ENCODE measurements at regions not wholly inside any gene's neighbourhood (a gene's known extent, or its start where the extent isn't known, plus 50 kb on each side); places are given as distances from the start of the nearest gene placed in this dataset.

DNA sequence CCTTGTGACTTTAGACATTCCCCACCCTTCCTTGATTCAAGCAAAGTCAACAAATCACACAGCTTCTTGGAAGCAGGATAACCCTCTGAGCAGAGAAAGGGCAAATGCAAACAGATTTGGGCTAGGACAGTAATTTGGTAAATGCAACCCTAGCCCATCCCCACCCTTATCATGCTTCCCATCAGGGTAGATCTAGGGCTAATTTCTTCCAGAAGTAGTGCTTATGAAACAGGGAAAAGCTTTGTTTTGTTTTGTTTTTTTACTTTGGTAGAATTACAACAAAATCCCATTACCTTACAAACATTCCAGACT lies 525.1 kb upstream of the NOX3 start:
- DNase-seq (ENCODE audit: low read depth): no peak

DNA sequence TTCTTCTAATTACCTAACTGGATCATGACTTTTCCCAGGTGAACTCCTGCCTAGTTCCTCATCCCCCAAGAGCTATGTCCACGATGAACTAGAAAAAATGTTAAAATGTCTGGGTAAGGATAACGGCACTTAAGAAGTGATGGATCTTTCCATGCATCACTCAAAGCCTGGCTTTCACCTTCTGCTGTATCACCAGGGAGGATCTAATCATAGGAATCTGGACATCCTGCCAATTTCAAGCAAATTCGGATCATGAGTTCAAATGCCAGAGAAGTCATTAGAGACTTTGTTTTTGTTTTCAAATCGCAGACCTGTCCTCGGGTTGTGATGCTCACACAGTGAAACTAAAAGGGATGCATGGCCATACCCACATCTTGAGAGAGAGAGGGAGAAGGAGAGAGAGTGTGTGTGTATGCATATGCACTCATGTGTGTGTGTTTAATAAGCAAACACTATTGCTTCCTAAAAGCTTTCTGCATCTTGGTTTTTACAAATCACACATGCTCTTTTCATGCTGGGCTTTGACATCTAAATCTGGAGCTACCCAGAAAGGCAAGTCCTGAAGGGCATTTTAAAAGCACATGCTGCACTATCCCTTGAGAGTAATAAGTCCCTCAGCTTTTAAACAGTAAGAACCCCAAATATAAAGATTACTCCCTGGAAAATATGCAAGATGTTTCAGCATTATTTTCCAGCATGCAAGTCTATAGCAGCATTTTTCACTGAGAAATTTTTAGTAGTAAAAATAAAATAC lies 524.6 kb upstream of the NOX3 start:
- no peak for DNase-seq (ENCODE audit: low read depth)

DNA sequence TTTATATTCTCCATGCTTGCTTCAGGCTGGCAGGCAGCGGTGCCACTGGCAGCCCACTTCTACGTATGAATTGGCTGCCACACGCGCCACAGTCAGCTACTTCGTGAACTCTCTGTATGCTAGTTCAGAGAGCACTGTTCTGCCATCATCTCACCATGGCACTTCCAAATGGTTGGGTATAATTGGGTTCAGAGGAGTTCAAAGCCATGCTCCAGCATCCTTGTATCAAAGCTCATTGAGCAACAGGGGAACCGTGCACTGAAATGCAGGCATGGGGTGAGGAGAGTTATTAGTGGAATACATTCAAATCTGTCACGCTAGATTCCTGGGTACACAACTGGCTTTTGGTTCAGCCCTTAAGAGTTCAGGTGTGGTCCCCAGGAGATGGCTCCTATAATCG lies 519.9 kb upstream of the NOX3 start:
- no peak for DNase-seq (ENCODE audit: low read depth)

DNA sequence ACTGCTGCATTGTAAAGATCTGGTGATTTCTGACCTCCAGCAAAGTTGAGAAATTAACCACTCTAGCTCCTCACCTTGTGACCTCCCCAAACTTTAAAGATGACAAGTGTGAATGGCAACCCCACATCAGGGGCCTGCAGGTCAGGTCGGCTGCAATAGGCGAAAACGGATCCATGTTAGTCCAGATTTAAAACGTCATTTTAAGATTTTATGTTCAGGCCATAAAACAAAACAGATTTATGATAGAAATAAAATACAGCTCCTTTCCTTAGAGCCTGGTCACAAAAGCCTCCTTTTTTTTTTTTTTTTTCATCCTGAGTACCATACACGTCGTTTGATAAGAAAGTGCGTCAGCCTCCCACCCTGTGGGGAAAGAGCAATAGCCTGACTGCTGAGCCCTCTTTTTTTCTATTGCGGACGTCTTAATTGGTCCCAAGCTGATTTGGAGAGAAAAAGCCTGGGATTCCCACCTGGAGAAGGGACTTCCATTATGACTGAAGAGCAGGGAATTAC lies 519.2 kb upstream of the NOX3 start:
- no peak for DNase-seq (ENCODE audit: low read depth)

DNA sequence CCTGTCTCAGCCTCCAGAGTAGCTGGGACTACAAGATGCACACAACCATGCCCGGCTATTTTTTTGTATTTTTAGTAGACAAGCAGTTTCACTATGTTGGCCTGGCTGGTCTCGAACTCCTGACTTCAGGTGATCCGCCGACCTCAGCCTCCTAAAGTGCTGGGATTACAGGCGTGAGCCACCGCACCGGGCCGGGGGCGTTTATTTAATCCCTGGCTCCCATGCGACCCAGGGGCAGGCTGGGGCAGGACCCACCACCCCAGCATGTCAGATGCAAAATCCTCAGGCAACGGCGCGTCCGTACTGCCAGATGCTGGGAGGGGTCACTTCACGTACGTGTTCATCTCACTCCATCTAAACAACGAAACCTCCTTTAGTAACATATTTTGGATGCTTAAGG lies 518.7 kb upstream of the NOX3 start:
- DNase-seq (ENCODE audit: low read depth): no peak

DNA sequence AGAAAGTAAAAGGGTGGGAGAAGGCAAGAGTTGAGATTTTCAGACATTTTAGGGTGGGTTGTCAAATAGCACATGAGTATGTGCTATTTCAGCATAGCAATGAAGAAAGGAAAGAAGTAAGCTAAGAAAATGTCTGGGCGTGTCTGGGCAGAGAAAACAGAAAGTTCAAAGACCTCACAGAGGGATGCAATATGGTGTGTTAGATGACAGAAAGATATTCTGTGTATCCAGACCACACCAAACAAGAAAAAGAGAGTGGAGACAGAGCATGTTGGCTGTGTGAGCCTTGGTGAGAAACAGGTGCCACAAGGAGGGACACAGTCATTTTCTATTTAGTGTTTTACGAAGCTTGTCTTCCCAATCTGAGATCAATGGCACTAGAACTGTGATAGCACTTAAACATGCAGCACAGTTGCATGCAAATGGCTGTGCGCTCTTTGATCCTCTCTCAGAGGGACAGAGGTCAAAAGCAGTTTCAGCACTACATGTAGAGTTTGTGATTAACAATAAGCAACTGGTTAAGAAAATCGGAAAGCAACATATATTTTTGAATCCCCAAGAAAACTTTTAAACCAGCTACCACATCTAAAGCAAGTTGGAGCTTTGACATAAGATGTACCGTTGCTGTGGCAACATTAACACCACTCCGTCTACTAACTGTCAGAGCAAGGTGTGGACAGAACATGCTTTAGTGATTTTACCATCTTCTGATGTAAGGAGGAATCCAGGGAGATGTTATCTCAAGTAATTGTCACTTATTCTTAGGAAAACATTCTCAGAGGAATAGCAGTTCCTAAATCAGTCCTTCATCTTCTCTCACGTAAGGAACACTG lies 515.5 kb upstream of the NOX3 start:
- DNase-seq (ENCODE audit: low read depth): no peak

DNA sequence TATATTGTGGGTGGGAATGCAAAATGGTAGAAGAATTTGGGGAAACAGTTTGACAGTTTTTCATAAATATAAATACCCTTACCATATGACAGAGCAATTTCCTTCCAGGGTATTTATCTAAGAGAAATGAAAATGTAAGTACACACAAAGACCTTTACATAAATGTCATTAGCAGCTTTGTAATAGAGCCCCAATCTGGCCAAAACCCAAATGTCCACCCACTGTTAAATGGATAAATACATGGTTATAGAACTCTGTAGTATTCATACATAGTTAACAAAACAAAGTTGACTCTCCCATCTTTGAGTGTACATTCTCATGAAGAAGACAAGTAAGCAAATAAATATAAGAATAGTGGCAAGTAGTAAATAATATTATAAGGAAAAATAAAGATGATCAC lies 514.8 kb upstream of the NOX3 start:
- no peak for DNase-seq (ENCODE audit: low read depth)

DNA sequence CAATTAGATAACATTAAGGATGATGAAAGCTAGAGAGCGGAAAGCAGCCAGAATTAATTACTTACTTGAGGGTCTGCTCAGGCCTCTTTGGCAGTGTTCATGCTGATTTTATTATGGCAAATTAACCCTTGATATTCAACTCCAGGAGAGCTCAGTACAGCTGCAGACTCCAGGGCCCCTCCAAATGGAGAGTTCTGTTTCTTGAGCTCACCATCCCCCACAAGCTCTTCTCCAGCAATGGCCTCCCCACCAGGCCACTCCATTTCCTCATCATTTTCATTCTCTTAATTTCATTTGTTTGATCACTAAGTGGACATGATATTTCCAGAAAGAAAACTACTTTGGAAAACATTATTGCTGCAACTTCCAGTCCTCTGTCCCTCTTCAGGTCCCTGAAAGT lies 513.3 kb upstream of the NOX3 start:
- DNase-seq (ENCODE audit: low read depth): no peak

DNA sequence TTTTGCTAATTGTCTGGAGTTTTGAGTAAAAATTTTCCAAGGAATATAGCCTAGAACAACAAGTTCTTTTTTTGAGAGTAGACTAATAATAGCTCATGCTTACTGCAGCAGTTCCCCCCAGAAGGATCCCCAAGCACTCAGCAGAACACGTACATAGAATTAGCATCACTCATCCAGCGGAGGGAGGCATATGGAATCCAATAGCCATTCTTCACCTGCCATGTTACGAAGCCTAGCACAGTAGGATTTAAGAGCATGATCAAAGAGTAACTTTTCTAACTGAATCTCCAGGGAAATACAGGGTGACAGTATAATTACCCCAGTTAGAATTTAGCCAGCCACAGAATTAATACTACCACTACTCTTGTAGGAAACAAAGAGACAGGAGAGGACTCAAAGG lies 511.7 kb upstream of the NOX3 start:
- no peak for DNase-seq (ENCODE audit: low read depth)

DNA sequence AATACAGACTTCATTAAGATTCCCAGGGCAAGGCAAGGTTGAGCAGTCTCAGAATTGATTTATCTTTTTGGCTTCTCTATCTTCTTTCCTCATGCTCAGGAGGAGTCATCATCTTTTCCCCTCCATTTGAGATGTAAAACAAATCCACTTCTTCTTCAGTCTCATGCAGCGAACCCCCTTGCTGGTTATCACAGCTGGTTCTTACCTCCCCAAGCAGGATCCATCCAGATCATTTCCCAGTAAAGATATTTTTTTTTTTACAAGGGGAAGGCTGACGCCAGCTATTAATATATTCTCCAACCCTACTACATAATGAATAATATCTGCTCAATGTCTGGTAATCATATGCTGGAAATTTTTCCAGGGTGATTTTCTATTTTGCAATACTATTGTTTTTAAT lies 508.9 kb upstream of the NOX3 start:
- DNase-seq (ENCODE audit: low read depth): no peak

DNA sequence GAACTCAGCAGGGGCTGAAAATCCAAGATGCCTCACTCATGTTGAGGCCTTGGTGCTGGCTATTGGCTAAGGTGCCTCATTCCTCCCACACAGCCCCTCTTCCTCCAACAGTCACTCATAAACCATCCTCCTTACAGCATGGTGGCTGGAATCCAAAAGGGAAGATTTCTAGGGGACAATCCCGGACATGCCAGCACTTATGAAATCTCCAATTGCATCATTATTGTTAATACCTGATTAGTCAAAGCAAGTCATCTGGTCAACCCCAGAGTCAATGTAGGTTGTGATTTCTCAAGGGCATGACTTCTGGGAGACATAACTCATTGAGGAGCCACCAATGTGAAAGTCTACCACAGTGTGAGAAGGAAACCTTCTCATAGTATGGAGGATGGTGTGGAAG lies 506.6 kb upstream of the NOX3 start:
- no peak for DNase-seq (ENCODE audit: low read depth)

DNA sequence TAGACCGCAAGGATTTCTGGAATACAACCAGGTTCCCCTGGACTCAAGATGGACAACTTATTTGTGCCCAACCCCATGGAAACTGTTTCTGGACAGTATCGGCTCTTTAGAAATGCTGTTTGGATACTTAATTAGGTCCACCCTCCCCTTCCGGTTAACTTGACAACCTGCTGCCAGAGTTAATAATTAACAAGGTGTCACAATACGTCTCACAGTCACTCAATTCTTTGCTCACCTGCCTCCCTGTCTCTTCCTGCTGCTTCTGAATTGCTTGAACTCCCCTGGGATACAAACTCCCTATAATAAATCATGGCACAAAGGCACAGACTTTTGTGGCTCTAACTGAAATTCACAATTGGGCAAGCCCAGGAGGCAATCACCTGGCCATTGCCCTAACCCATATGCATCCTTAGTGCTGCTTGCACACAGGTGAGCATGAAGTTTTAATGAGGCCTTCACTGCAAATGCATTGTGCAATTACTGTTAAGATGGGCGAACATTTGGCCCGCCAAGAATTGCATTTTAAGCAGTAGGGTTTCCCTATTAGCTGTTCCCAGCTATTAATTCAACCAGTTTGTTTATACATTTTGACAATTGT lies 504.4 kb upstream of the NOX3 start:
- no peak for DNase-seq (ENCODE audit: low read depth)

DNA sequence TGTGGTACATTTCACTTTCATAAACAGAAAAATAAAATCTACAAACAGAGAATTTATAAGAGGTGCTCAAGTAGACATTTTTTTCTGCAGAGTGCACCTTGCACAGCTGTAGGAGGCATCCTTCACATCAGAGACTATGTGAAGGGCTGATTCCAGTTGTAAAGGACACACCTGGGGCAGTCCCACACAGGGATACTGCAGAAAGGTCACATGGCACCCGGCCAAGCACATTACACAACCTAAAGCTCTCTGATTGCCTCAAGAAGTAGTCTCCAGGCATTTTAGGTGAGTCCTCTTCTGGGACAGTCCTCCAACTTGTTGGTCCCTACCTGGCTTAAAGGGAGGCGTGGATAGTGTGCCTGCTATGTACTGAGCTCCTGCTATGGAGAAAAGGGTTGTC lies 502.9 kb upstream of the NOX3 start:
- DNase-seq (ENCODE audit: low read depth): no peak

DNA sequence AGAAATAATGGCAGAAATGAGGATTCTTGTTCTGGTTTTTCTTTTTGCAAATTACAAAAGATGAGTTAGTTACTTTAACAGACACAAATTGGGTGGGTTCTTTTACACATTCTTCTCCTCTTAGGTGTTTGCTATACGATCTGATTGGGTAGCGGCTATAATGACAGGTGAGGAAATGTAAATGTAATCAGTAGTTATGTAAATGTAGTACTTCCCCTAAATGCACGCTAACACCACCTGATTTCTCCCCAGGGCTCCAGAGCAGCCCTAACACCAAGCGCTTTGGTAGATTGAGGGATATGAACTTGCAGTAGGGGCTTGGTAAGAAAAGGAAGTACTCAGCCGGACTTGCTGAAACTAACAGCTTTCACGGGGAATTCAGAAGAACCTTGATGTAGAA lies 499.4 kb upstream of the NOX3 start:
- DNase-seq (ENCODE audit: low read depth): no peak

DNA sequence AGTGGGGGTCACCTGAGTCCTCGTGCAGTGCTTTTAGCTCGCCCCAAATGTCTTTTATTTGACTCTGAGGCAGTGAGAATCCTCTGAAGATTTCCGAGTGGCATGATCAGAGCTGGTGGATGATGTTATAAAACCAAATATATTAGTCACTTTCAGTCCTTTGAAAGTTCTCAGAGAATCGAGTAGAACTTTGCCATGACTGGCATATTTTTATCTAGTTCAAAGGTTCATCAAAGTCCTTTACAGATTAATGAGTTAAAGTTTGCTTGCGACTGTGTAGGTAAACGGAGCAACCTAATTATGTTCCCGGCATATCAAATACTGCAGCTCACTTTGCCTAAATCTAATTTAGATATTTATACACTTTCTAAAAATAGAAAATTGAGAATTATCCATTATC lies 498.5 kb upstream of the NOX3 start:
- DNase-seq (ENCODE audit: low read depth): no peak

DNA sequence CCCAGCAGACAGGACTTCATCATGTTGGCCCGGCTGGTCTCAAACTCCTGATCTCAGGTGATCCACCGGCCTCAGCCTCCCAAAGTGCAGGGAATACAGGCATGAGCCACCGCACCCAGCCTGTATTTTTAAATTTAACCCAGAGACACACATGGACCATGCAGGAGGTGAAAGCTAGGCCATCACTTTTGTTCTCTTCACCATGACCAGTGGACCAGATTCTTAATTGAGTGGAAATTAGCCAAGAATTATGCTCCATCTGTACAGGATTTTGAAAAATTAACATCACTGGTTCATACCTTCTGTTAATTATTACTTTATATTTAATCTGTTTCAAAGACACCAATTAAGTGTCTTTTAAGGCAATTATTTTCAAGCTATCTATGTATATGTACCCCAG lies 493.6 kb upstream of the NOX3 start:
- no peak for DNase-seq (ENCODE audit: low read depth)

DNA sequence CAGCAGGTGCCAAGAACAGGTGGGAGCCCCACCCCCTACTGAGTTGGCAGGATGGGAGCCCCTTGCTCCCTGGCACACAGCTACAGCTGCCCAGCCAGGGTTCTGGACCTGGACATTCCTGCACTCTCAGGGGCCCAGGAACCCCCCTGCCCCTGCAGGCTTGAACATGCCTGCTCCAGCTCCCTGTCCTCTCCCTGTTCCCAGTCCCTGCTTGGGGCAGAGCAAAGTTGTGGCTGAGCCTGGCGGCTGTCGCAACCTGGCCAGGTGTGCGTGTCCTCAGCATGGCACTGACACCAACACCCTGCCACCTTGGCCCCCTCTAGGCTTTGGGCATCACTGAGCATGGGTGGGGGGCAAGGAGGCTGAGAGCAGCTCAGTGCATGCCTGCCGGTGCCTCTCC lies 491.2 kb upstream of the NOX3 start:
- DNase-seq (ENCODE audit: low read depth): no peak

DNA sequence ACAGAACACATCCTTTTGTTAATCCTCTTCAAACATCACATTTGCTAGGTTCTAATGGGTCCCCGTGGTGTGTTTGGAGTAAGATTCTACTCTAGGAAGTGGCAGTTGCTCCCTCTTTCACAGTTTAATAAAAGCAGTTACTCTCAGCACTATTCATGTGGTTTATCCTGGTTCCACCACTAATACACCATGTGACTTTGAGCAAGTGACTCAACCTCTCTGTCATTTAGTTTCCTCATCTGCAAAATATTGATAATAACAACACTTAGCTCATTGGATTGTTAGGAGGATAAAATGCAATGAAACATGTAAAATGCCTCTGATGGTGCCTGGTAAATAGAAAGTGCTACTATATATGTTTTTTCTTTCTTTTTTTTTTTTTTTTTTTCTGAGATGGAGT lies 488.0 kb upstream of the NOX3 start:
- DNase-seq (ENCODE audit: low read depth): no peak

DNA sequence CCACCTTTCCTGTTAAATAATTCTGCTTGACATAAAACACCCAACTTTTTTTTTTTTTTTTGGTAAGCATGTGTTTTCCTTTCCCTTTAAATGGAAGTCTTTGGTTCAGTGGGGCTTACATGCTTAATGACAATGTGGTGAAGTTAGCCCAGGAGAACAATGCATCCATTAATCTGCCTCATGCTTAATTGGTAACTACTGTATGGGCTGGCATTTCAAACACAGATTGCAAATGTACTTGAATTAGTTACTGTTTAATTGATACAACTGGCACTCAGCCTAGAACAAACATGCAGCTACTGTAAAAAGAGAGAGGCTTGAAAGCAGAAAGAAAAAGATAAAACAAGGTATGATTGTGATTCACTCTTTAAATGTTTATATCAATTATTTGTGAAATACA lies 483.6 kb upstream of the NOX3 start:
- DNase-seq (ENCODE audit: low read depth): no peak

DNA sequence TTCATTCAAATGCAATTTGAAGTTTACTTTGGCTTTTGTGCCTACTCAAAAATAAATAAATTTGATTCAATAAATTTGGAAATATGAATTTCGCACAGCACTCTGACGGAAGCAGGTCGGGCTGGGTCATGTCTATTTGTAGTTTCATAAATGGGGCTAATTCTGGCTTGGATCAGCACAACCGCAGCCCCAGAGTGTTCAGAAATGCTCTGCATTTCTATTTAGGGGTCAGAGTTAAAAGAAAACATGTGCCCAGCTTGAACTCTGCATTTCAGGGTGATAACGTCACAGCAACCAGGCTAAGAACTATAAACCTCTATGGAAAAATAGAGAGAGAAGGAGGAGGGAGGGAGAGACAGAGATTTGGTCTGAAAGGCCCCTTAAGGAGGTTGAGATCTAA lies 480.9 kb upstream of the NOX3 start:
- no peak for DNase-seq (ENCODE audit: low read depth)

DNA sequence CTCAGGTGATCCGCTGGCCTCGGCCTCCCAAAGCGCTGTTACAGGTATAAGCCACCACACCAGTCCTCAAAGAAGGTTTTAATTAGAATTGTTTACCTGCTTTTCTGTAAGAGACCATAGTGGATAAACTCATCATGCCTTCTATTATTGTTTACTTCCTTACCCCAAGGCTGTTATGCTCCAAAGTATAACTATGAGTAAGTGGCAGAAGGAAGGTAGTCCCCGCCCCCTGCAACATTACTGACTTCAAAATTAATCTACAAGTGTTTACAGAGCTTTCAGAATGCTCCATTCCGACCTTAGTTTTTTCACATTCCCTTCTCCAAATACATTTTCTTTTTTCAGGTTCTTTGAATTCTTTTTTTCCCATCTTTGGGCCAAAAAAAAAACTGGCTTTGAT lies 480.5 kb upstream of the NOX3 start:
- no peak for DNase-seq (ENCODE audit: low read depth)

DNA sequence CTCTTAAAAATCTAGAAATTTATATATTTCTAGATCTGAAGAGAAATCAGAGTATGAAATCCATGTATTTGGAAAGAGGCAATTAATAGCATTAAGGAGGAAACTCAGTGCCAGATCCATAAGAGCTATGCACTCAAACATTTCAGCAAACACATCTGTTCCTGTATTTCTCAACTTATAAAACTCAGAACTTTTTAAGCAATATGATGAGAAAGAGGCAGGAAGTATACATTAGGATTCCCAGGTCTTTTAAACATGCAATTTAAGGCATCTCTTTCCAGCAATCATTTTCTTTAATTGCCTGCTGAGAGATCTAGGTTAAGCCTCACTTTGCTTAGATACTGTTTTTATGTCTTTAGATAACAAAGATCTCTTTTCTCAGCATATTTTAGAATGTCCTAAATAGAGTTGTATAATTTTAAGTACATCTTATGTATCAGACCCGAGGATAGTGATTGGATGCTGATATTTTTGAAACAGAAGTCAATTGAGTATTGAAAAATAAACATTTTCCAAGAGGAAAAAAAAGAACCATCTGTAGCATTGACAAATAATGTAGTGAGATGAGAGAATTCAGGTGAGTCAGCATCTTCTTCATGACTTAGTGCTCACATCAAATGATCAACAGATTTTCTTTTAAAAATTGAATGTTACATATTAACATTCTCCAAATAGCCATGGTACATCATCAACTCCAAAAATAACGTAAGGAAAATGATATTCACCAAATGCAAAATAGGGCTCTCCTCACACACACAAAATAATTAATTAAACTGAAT lies 461.4 kb upstream of the NOX3 start:
- DNase-seq (ENCODE audit: low read depth): no peak

DNA sequence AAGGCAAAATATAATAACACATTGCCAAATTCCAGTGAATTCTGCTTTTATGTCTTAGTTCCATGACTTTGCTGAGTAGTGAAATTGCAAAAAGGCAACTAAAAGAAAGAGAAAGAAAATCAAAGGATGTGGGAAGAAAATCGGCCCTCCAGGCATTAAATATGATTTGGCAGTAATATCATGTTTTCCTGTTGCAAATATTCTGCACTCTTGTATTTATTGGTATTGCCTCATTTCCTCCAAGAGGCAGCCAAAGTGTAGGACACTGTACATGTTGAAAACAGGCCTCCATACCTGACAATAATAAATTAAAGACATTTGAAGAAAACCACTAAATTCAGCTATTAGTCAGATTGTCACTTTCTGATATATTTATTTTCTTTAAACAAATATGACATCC lies 460.0 kb upstream of the NOX3 start:
- DNase-seq (ENCODE audit: low read depth): no peak

Measured in amniotic epithelial cell (primary cell).